HepG2 (cell line): ENCODE measurements at regions not wholly inside any gene's neighbourhood (a gene's known extent, or its start where the extent isn't known, plus 50 kb on each side); places are given as distances from the start of the nearest gene placed in this dataset.

Experiments
- ATAC-seq: fragments of 200-7000 bp; cut with Tn5 transposase; 3 replicates; pipeline ENCODE4 v1.9.1; 2020; ENCODE audit warnings: mild to moderate bottlenecking, moderate library complexity
- BruUV-seq: library from RNA; stranded (reverse); fragments of 400-500 nt; replicated peaks from 2 replicates; lab custom pipeline; 2021; lab: Mats Ljungman, UMichigan
- CTCF ChIA-PET: fragments of 300-600 bp; formaldehyde crosslinking; extraction: SDS; loops from one replicate; lab custom pipeline; 2021; ENCODE audit warnings: low total read pairs, inconsistent platforms, low intra/inter-chr PET ratio; lab: Yijun Ruan, JAX
- POLR2A ChIA-PET: fragments of 350-600 bp; sonication (Branson Sonifier 250); formaldehyde crosslinking; loops from one replicate; lab custom pipeline; 2020; ENCODE audit warnings: antibody characterized with exemption, inconsistent platforms; lab: Yijun Ruan, JAX
- DNase-seq: peaks from one replicate; pipeline ENCODE4 v3.0.0-alpha.2; 2015; ENCODE audit warnings: low spot score
- FAIRE-seq: peaks from 3 replicates; lab custom pipeline; 2011; peaks lifted over from hg19 to GRCh38; lab: Jason Lieb, UNC
- H2AFZ ChIP-seq: one replicate; pipeline ENCODE4 v1.6.1; 2011; ENCODE audit warnings: low read length, inconsistent platforms
- H3K27ac ChIP-seq: fragments of 300-600 bp; 3 replicates; pipeline ENCODE4 v1.8.0; 2011; ENCODE audit warnings: mixed run types, mild to moderate bottlenecking, mixed read lengths, low read length, inconsistent platforms; ENCODE audit not compliant: insufficient read depth; ENCODE audit errors: extremely low read length
- H3K27me3 ChIP-seq, 2 experiments: fragments of 200-600 bp in 1 of 2; 2 replicates in 1 of 2; 3 replicates in 1 of 2; pipeline versions ENCODE4 v1.6.0 to v1.8.0; 2011; ENCODE audit warnings: low read length in 2 of 2, mild to moderate bottlenecking in 2 of 2, moderate library complexity in 2 of 2, inconsistent platforms in 1 of 2; ENCODE audit not compliant: insufficient read depth in 2 of 2, control insufficient read depth in 1 of 2
- H3K36me3 ChIP-seq, 2 experiments: fragments of 200-600 bp in 1 of 2; replicated peaks in 1 of 2; 2 replicates in 1 of 2; 3 replicates in 1 of 2; pipeline versions ENCODE4 v1.5.1 to v1.8.0; 2011; ENCODE audit warnings: low read length in 2 of 2, inconsistent platforms in 1 of 2; ENCODE audit not compliant: insufficient read depth in 2 of 2, control insufficient read depth in 1 of 2
- H3K4me1 ChIP-seq: 2 replicates; pipeline ENCODE4 v1.5.1; 2012; ENCODE audit warnings: low read length, inconsistent platforms; ENCODE audit not compliant: insufficient read depth
- H3K4me2 ChIP-seq: 2 replicates; pipeline ENCODE4 v1.6.0; 2011; ENCODE audit warnings: low read depth, low read length, inconsistent platforms
- H3K4me3 ChIP-seq, 3 experiments: fragments of 200-600 bp in 1 of 3; sonication (generic), shearing (Covaris generic) in 1 of 3; replicated peaks in 1 of 3; 2 replicates each; pipeline ENCODE4 v1.5.1; 2011 to 2016; ENCODE audit warnings: low read length in 3 of 3, inconsistent platforms in 2 of 3, low read depth in 2 of 3, mild to moderate bottlenecking in 2 of 3, control low read depth in 1 of 3, mixed read lengths in 1 of 3; ENCODE audit not compliant: insufficient read depth in 1 of 3
- H3K79me2 ChIP-seq: one replicate; pipeline ENCODE4 v1.6.1; 2011; ENCODE audit warnings: low read length, inconsistent platforms; ENCODE audit not compliant: insufficient read depth
- H3K9ac ChIP-seq: 2 replicates; pipeline ENCODE4 v1.6.0; 2011; ENCODE audit warnings: mild to moderate bottlenecking, low read depth, low read length, inconsistent platforms; ENCODE audit not compliant: insufficient read depth
- H3K9me3 ChIP-seq: 2 replicates; pipeline ENCODE4 v1.5.1; 2012; ENCODE audit warnings: mild to moderate bottlenecking, low read length
- H4K20me1 ChIP-seq: 2 replicates; pipeline ENCODE4 v1.6.0; 2011; ENCODE audit warnings: inconsistent platforms, mild to moderate bottlenecking, low read length, moderate library complexity; ENCODE audit not compliant: insufficient read depth
- BORCS8-MEF2B ChIP-seq: sonication (generic); formaldehyde crosslinking; IDR thresholded peaks from 2 replicates; pipeline ENCODE4 v1.8.0; 2022; ENCODE audit warnings: mild to moderate bottlenecking, missing genetic modification reagents
- NFE2L1 ChIP-seq: sonication (generic); formaldehyde crosslinking; IDR thresholded peaks from 2 replicates; pipeline ENCODE4 v1.4.0; 2020; ENCODE audit warnings: missing genetic modification reagents, mild to moderate bottlenecking, borderline replicate concordance
- SKI ChIP-seq: fragments of 450-650 bp; IDR thresholded peaks from one replicate; pipeline ENCODE4 v1.6.1; 2018; ENCODE audit warnings: mild to moderate bottlenecking; ENCODE audit not compliant: partially characterized antibody
- SMARCC2 ChIP-seq: fragments of 450-650 bp; IDR thresholded peaks from 2 replicates; pipeline ENCODE4 v1.6.1; 2017; ENCODE audit warnings: antibody characterized with exemption, mild to moderate bottlenecking
- TBL1XR1 ChIP-seq: fragments of 150-350 bp; IDR thresholded peaks from 2 replicates; pipeline ENCODE4 v1.6.1; 2014; ENCODE audit warnings: borderline replicate concordance, low read length; ENCODE audit not compliant: partially characterized antibody
- WIZ ChIP-seq: sonication (generic); formaldehyde crosslinking; IDR thresholded peaks from 2 replicates; pipeline ENCODE4 v1.5.1; 2020; ENCODE audit warnings: mild to moderate bottlenecking, missing genetic modification reagents
- ZNF281 ChIP-seq: sonication (generic); formaldehyde crosslinking; IDR thresholded peaks from 2 replicates; pipeline ENCODE4 v1.4.0; 2020; ENCODE audit warnings: missing genetic modification reagents, borderline replicate concordance
- ZNF446 ChIP-seq: sonication (generic); formaldehyde crosslinking; IDR thresholded peaks from 2 replicates; pipeline ENCODE4 v1.5.0; 2020; ENCODE audit warnings: mild to moderate bottlenecking, missing genetic modification reagents
- ZNF614 ChIP-seq: IDR thresholded peaks from 2 replicates; pipeline ENCODE4 v1.6.1; 2018; ENCODE audit warnings: missing biosample characterization, missing genetic modification reagents, inconsistent platforms, borderline replicate concordance
- ZNF713 ChIP-seq: sonication (generic); formaldehyde crosslinking; IDR thresholded peaks from 2 replicates; pipeline ENCODE4 v1.4.0; 2020; ENCODE audit warnings: mild to moderate bottlenecking, missing genetic modification reagents
- in situ Hi-C: cut with HindIII; loops from 2 replicates; pipeline ENCODE4 v1.10.0; 2017; ENCODE audit warnings: low pct_unique_long_range_greater_than_20kb; ENCODE audit not compliant: extremely low pct_ligation_motif_present
- intact Hi-C: fragments of 100-400 bp; cut with micrococcal nuclease; formaldehyde crosslinking; loops from one replicate; pipeline ENCODE4 v1.10.0; 2022; ENCODE audit not compliant: unreplicated experiment
- TF ChIP-seq, protein P1 (sequence below): sonication (generic); formaldehyde crosslinking; IDR thresholded peaks from 2 replicates; pipeline ENCODE4 v1.4.0; 2020; ENCODE audit warnings: missing genetic modification reagents
- TF ChIP-seq, protein P2 (sequence below): sonication (generic); formaldehyde crosslinking; IDR thresholded peaks from 2 replicates; pipeline ENCODE4 v1.4.0; 2020; ENCODE audit warnings: missing genetic modification reagents, borderline replicate concordance
- TF ChIP-seq, protein P3 (sequence below): sonication (generic); formaldehyde crosslinking; IDR thresholded peaks from 2 replicates; pipeline ENCODE4 v1.5.1; 2020; ENCODE audit warnings: mild to moderate bottlenecking, moderate library complexity, missing genetic modification reagents

DNA sequence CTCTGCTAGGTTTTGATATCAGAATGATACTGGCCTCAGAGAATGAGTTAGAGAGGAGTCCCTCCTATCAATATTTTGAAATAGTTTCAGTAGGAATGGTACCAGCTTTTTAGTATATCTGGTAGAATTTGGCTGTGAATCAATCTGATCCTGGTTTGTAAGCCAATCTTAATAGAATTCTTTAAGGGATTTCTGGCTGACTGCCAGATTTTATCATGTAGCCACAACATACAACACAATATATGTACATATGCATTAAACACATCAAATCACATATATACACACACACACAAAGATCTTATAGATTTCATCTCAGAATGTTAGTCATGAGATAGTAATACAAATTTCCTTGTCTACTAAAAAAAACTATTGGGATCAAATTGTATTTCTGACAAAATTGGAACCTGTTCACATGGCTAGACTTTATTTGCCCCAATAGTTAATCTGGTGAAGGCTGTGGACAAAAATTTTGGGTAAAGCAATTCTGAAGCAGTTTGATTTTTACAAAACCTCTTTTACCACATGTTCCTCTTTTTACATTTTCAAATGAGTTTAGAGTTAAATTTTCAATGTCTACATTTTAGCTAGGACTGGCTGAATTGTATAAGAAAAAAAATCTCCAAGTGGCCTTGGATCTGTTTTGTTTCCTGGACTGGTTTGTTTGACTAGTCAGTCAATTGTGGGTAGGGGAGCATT is 151.7 kb downstream of the FASLG start:
- in situ Hi-C loops (no loop called here), intact Hi-C loops (no loop called here)
- no peak for DNase-seq
- Histone ChIP-seq H3K9ac (no peak overlapping the region), H3K4me2 (no peak overlapping the region), H3K79me2 (no peaks in the 10 kb centered on the region), H2AFZ (no peak overlapping the region), H3K36me3 (no peaks in the 10 kb centered on the region), H4K20me1 (no peaks in the 10 kb centered on the region), H3K4me1 (no peaks in the 10 kb centered on the region), H3K27me3 (no peaks in the 10 kb centered on the region), H3K27ac (no peak overlapping the region), H3K4me3 (no peak overlapping the region), H3K9me3 (peaks cover 13% of the 10 kb centered on the region; the same call in 1 of the 2 replicates)
- ATAC-seq, result no peak
- no peak for TF ChIP-seq TBL1XR1
- TF ChIP-seq SKI, result no peak
- TF ChIP-seq, protein P1, sequence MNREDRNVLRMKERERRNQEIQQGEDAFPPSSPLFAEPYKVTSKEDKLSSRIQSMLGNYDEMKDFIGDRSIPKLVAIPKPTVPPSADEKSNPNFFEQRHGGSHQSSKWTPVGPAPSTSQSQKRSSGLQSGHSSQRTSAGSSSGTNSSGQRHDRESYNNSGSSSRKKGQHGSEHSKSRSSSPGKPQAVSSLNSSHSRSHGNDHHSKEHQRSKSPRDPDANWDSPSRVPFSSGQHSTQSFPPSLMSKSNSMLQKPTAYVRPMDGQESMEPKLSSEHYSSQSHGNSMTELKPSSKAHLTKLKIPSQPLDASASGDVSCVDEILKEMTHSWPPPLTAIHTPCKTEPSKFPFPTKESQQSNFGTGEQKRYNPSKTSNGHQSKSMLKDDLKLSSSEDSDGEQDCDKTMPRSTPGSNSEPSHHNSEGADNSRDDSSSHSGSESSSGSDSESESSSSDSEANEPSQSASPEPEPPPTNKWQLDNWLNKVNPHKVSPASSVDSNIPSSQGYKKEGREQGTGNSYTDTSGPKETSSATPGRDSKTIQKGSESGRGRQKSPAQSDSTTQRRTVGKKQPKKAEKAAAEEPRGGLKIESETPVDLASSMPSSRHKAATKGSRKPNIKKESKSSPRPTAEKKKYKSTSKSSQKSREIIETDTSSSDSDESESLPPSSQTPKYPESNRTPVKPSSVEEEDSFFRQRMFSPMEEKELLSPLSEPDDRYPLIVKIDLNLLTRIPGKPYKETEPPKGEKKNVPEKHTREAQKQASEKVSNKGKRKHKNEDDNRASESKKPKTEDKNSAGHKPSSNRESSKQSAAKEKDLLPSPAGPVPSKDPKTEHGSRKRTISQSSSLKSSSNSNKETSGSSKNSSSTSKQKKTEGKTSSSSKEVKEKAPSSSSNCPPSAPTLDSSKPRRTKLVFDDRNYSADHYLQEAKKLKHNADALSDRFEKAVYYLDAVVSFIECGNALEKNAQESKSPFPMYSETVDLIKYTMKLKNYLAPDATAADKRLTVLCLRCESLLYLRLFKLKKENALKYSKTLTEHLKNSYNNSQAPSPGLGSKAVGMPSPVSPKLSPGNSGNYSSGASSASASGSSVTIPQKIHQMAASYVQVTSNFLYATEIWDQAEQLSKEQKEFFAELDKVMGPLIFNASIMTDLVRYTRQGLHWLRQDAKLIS (CRISPR knock-in tag), result no peak
- no peak for TF ChIP-seq WIZ
- TF ChIP-seq ZNF446 (CRISPR knock-in tag), result no peak
- TF ChIP-seq, protein P2, sequence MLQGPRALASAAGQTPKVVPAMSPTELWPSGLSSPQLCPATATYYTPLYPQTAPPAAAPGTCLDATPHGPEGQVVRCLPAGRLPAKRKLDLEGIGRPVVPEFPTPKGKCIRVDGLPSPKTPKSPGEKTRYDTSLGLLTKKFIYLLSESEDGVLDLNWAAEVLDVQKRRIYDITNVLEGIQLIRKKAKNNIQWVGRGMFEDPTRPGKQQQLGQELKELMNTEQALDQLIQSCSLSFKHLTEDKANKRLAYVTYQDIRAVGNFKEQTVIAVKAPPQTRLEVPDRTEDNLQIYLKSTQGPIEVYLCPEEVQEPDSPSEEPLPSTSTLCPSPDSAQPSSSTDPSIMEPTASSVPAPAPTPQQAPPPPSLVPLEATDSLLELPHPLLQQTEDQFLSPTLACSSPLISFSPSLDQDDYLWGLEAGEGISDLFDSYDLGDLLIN (CRISPR knock-in tag), result no peak
- TF ChIP-seq, protein P3, sequence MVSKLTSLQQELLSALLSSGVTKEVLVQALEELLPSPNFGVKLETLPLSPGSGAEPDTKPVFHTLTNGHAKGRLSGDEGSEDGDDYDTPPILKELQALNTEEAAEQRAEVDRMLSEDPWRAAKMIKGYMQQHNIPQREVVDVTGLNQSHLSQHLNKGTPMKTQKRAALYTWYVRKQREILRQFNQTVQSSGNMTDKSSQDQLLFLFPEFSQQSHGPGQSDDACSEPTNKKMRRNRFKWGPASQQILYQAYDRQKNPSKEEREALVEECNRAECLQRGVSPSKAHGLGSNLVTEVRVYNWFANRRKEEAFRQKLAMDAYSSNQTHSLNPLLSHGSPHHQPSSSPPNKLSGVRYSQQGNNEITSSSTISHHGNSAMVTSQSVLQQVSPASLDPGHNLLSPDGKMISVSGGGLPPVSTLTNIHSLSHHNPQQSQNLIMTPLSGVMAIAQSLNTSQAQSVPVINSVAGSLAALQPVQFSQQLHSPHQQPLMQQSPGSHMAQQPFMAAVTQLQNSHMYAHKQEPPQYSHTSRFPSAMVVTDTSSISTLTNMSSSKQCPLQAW, result no peak
- no peak for TF ChIP-seq BORCS8-MEF2B (CRISPR knock-in tag)
- TF ChIP-seq NFE2L1 (CRISPR knock-in tag), result no peak
- no peak for TF ChIP-seq ZNF614 (CRISPR knock-in tag)
- TF ChIP-seq ZNF281 (CRISPR knock-in tag), result no peak
- no peak for TF ChIP-seq ZNF713
- TF ChIP-seq SMARCC2, result no peak
- FAIRE-seq, result no peak
- BruUV-seq, result no TSS peak
- ChIA-PET CTCF (no interaction called here), POLR2A (no interaction called here)
